GM12878 (cell line): ENCODE measurements at regions not wholly inside any gene's neighbourhood (a gene's known extent, or its start where the extent isn't known, plus 50 kb on each side); places are given as distances from the start of the nearest gene placed in this dataset.

Source experiments
- BACH1 ChIP-seq: fragments of 450-650 bp; IDR thresholded peaks from 2 replicates; pipeline ENCODE4 v1.6.1; 2017; ENCODE audit warnings: mild to moderate bottlenecking, borderline replicate concordance
- BCL11A ChIP-seq: IDR thresholded peaks from 2 replicates; pipeline ENCODE4 v1.6.1; 2011; ENCODE audit warnings: low read depth, low read length
- CHD1 ChIP-seq: IDR thresholded peaks from 2 replicates; pipeline ENCODE4 v1.6.1; 2012; ENCODE audit warnings: low read depth, low read length, improper control_type of control experiment
- CREM ChIP-seq: IDR thresholded peaks from 2 replicates; pipeline ENCODE4 v1.6.1; 2014; ENCODE audit warnings: antibody characterized with exemption, low read depth
- FOXK2 ChIP-seq: fragments of 450-650 bp; IDR thresholded peaks from 2 replicates; pipeline ENCODE4 v1.6.1; 2017; ENCODE audit warnings: mild to moderate bottlenecking, moderate library complexity
- POLR2AphosphoS2 ChIP-seq: IDR thresholded peaks from 2 replicates; pipeline ENCODE4 v1.6.1; 2011; ENCODE audit warnings: low read depth, mild to moderate bottlenecking, low read length, improper control_type of control experiment, moderate library complexity
- RELA ChIP-seq: fragments of 450-650 bp; IDR thresholded peaks from 2 replicates; pipeline ENCODE4 v1.8.0; 2014; ENCODE audit warnings: borderline replicate concordance; ENCODE audit not compliant: partially characterized antibody
- STAT3 ChIP-seq: IDR thresholded peaks from 2 replicates; pipeline ENCODE4 v1.6.1; 2011; ENCODE audit warnings: low read depth, low read length, improper control_type of control experiment
- TAF1 ChIP-seq: IDR thresholded peaks from 2 replicates; pipeline ENCODE4 v1.6.1; 2011; ENCODE audit warnings: mild to moderate bottlenecking, low read depth, low read length, borderline replicate concordance
- TF ChIP-seq, protein P1 (sequence below): fragments of 450-650 bp; IDR thresholded peaks from 2 replicates; pipeline ENCODE4 v1.6.1; 2017; ENCODE audit warnings: mild to moderate bottlenecking, moderate library complexity
- TF ChIP-seq, protein P2 (sequence below): IDR thresholded peaks from 2 replicates; pipeline ENCODE4 v1.6.1; 2012; ENCODE audit warnings: low read depth, low read length, improper control_type of control experiment
- TF ChIP-seq, protein P3 (sequence below): IDR thresholded peaks from 2 replicates; pipeline ENCODE4 v1.6.1; 2011; ENCODE audit warnings: borderline replicate concordance, low read depth, mild to moderate bottlenecking, moderate library complexity, mixed read lengths, low read length; ENCODE audit not compliant: insufficient read depth; ENCODE audit errors: extremely low read length

DNA sequence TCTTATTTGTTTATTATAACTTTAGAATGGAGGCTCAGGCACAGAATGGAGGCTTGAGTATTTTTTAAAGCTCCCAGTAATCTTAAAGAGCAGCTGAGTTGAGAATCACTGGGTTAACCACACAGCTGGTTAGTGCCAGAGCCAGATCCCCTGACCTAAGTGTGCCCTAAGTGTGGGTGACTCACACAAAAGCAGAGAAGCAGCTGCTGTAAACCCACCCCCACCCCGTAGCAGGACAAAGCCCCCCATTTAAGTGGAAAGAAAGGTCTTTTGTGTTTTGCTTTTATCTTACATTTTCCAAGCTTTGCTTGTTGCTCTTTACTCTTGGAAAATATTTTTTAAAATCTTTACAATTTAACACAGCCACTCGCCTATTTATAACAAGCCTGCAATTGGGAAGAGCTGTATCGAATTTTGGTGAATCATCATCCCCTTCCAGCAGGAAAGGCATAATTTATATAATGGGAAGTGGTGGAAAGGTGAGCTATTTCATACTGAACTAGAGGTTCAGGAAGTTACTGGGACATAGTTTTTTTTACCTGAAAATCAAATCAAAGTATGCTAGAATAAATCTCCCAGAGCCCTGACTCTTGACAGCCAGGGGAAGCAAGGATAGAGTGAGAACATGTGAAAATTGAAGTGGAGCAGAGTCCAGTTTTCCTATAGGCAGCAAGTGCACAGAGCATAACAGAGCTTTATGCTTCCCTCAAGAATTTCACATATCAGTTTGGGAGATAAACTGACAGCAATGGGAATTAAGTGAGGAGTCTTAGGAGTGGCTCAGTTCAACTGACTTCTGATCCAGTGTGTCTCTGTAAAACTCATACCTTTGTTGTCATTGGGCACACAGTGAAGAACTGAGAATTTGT is 405.7 kb downstream of the AASDHPPT start (continued):
- TF ChIP-seq, protein P1, sequence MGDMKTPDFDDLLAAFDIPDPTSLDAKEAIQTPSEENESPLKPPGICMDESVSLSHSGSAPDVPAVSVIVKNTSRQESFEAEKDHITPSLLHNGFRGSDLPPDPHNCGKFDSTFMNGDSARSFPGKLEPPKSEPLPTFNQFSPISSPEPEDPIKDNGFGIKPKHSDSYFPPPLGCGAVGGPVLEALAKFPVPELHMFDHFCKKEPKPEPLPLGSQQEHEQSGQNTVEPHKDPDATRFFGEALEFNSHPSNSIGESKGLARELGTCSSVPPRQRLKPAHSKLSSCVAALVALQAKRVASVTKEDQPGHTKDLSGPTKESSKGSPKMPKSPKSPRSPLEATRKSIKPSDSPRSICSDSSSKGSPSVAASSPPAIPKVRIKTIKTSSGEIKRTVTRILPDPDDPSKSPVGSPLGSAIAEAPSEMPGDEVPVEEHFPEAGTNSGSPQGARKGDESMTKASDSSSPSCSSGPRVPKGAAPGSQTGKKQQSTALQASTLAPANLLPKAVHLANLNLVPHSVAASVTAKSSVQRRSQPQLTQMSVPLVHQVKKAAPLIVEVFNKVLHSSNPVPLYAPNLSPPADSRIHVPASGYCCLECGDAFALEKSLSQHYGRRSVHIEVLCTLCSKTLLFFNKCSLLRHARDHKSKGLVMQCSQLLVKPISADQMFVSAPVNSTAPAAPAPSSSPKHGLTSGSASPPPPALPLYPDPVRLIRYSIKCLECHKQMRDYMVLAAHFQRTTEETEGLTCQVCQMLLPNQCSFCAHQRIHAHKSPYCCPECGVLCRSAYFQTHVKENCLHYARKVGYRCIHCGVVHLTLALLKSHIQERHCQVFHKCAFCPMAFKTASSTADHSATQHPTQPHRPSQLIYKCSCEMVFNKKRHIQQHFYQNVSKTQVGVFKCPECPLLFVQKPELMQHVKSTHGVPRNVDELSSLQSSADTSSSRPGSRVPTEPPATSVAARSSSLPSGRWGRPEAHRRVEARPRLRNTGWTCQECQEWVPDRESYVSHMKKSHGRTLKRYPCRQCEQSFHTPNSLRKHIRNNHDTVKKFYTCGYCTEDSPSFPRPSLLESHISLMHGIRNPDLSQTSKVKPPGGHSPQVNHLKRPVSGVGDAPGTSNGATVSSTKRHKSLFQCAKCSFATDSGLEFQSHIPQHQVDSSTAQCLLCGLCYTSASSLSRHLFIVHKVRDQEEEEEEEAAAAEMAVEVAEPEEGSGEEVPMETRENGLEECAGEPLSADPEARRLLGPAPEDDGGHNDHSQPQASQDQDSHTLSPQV: no peak
- TF ChIP-seq, protein P2, sequence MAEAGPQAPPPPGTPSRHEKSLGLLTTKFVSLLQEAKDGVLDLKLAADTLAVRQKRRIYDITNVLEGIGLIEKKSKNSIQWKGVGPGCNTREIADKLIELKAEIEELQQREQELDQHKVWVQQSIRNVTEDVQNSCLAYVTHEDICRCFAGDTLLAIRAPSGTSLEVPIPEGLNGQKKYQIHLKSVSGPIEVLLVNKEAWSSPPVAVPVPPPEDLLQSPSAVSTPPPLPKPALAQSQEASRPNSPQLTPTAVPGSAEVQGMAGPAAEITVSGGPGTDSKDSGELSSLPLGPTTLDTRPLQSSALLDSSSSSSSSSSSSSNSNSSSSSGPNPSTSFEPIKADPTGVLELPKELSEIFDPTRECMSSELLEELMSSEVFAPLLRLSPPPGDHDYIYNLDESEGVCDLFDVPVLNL: no peak
- no peak for TF ChIP-seq BCL11A
- TF ChIP-seq TAF1: no peak
- TF ChIP-seq, protein P3, sequence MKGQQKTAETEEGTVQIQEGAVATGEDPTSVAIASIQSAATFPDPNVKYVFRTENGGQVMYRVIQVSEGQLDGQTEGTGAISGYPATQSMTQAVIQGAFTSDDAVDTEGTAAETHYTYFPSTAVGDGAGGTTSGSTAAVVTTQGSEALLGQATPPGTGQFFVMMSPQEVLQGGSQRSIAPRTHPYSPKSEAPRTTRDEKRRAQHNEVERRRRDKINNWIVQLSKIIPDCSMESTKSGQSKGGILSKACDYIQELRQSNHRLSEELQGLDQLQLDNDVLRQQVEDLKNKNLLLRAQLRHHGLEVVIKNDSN: no peak
- no peak for TF ChIP-seq BACH1
- no peak for TF ChIP-seq CREM
- TF ChIP-seq FOXK2: no peak
- no peak for TF ChIP-seq STAT3
- no peak for TF ChIP-seq POLR2AphosphoS2
- TF ChIP-seq RELA: no peak
- TF ChIP-seq CHD1: no peak
